ENCODE measurements at regions not wholly inside any gene's neighbourhood (a gene's known extent, or its start where the extent isn't known, plus 50 kb on each side); places are given as distances from the start of the nearest gene placed in this dataset.

DNA sequence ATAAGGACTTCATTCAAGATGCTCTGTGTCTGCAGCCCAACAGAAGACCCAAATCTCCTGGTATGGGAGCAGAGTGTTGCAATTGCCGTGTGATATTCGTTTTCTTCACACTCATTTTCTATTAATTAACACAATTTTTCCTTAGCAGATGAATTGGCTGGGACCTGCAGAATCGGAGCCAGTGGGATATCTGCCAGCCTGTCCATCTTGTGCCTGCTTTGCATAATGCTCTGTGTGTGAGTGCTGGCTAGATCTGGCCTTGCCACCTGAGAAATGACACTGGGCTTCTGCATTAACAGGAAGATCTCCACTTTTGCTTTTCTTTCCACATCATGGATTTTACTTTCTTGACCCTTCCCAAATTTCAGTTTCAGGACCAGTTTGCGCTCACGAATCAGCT is 70.4 kb upstream of the GPR158 start:
- TF ChIP-seq, protein P1, sequence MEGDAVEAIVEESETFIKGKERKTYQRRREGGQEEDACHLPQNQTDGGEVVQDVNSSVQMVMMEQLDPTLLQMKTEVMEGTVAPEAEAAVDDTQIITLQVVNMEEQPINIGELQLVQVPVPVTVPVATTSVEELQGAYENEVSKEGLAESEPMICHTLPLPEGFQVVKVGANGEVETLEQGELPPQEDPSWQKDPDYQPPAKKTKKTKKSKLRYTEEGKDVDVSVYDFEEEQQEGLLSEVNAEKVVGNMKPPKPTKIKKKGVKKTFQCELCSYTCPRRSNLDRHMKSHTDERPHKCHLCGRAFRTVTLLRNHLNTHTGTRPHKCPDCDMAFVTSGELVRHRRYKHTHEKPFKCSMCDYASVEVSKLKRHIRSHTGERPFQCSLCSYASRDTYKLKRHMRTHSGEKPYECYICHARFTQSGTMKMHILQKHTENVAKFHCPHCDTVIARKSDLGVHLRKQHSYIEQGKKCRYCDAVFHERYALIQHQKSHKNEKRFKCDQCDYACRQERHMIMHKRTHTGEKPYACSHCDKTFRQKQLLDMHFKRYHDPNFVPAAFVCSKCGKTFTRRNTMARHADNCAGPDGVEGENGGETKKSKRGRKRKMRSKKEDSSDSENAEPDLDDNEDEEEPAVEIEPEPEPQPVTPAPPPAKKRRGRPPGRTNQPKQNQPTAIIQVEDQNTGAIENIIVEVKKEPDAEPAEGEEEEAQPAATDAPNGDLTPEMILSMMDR (conservative IDR thresholded peaks at IDR 0.05 in 1 of 2, IDR thresholded peaks at IDR 0.05 in 1 of 2; ENCODE audit: low read depth in 1 of 2, low read length in 2 of 2) = no peak
- no peak for TF ChIP-seq EZH2 (IDR thresholded peaks at IDR 0.05; ENCODE audit: low read length, missing control alignments)
